ENCODE measurements at regions not wholly inside any gene's neighbourhood (a gene's known extent, or its start where the extent isn't known, plus 50 kb on each side); places are given as distances from the start of the nearest gene placed in this dataset.

- TF ChIP-seq CTCF (IDR thresholded peaks at IDR 0.05; ENCODE audit: low read depth, low read length, poor library complexity, severe bottlenecking) (no peak), EZH2phosphoT487 (IDR thresholded peaks at IDR 0.05; ENCODE audit: borderline replicate concordance, low read length) (no peak)
Observed at GRCh38 chr9:74321396-74321795, 175.7 kb upstream of the RORB start.

Measured in DOHH2 (cell line).